Mammary epithelial cell (primary cell): ENCODE measurements at regions not wholly inside any gene's neighbourhood (a gene's known extent, or its start where the extent isn't known, plus 50 kb on each side); places are given as distances from the start of the nearest gene placed in this dataset.

Source experiments
- EZH2 ChIP-seq: IDR thresholded peaks from 2 replicates; pipeline ENCODE4 v1.6.1; 2012; ENCODE audit warnings: low read length, inconsistent platforms, borderline replicate concordance
- TF ChIP-seq, protein P1 (sequence below), 2 donors: IDR thresholded peaks in 1 of 2; conservative IDR thresholded peaks in 1 of 2; 2 replicates each; pipeline ENCODE4 v1.5.1; 2011 to 2012; ENCODE audit warnings: inconsistent platforms in 2 of 2, low read length in 2 of 2, mild to moderate bottlenecking in 2 of 2, control low read depth in 1 of 2, low read depth in 1 of 2; ENCODE audit not compliant: insufficient read depth in 1 of 2; ENCODE audit errors: extremely low read depth in 1 of 2

DNA sequence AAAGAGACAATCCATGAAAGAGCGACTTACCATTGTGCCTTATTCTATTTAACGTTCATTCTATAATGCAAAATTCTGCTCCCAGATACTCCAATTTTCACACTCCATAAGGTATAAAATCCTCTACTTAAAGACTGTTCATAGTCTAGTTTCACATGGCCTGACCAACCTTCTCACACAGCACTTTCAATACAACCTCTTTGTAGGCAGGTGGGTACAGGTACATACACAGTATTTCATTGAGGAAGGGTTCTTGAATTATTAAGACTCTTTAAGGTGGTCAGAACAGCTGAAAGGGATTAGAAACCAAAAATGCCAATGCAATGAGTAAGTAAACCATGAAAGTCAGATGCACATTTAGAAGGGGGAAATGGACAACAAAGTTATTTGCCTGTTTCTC lies 352.0 kb downstream of the PARP8 start:
- TF ChIP-seq, protein P1, sequence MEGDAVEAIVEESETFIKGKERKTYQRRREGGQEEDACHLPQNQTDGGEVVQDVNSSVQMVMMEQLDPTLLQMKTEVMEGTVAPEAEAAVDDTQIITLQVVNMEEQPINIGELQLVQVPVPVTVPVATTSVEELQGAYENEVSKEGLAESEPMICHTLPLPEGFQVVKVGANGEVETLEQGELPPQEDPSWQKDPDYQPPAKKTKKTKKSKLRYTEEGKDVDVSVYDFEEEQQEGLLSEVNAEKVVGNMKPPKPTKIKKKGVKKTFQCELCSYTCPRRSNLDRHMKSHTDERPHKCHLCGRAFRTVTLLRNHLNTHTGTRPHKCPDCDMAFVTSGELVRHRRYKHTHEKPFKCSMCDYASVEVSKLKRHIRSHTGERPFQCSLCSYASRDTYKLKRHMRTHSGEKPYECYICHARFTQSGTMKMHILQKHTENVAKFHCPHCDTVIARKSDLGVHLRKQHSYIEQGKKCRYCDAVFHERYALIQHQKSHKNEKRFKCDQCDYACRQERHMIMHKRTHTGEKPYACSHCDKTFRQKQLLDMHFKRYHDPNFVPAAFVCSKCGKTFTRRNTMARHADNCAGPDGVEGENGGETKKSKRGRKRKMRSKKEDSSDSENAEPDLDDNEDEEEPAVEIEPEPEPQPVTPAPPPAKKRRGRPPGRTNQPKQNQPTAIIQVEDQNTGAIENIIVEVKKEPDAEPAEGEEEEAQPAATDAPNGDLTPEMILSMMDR (conservative IDR thresholded peaks at IDR 0.05 in 1 of 2, IDR thresholded peaks at IDR 0.05 in 1 of 2; ENCODE audit: extremely low read depth in 1 of 2, insufficient read depth in 1 of 2, low read depth in 1 of 2, low read length in 2 of 2) = no peak
- TF ChIP-seq EZH2 = no peak
